Amniotic epithelial cell (primary cell): ENCODE measurements at regions not wholly inside any gene's neighbourhood (a gene's known extent, or its start where the extent isn't known, plus 50 kb on each side); places are given as distances from the start of the nearest gene placed in this dataset.

ENCODE experiments used
- DNase-seq: peaks from one replicate; pipeline ENCODE4 v3.0.0-alpha.2; 2010; ENCODE audit warnings: low read depth

- no peak for DNase-seq
Observed at GRCh38 chr12:29879606-29880308, 96.0 kb upstream of the TMTC1 start.

GRCh38 chr12:29869946-29870345 lies 86.2 kb upstream of the TMTC1 start:
- DNase-seq = no peak

GRCh38 chr12:29867823-29868222 lies 84.1 kb upstream of the TMTC1 start:
- no peak for DNase-seq

GRCh38 chr12:29863665-29864064 lies 79.9 kb upstream of the TMTC1 start:
- DNase-seq = no peak

- no peak for DNase-seq
Observed at GRCh38 chr12:29858270-29858786, 74.6 kb upstream of the TMTC1 start.

- DNase-seq = no peak
Observed at GRCh38 chr12:29847246-29847645, 63.5 kb upstream of the TMTC1 start.

- peak; percentile 8 for DNase-seq
Observed at GRCh38 chr12:29844667-29845066, 60.9 kb upstream of the TMTC1 start.

- no peak for DNase-seq
Observed at GRCh38 chr12:29843036-29843435, 59.3 kb upstream of the TMTC1 start.

- no peak for DNase-seq
Observed at GRCh38 chr12:29838768-29839167, 55.0 kb upstream of the TMTC1 start.
